Neural cell (in vitro differentiated cells): ENCODE measurements at regions not wholly inside any gene's neighbourhood (a gene's known extent, or its start where the extent isn't known, plus 50 kb on each side); places are given as distances from the start of the nearest gene placed in this dataset.

ENCODE experiments used
- EP300 ChIP-seq: fragments of 450-650 bp; conservative IDR thresholded peaks from 2 replicates; pipeline ENCODE4 v1.6.1; 2014; ENCODE audit warnings: antibody characterized with exemption, mild to moderate bottlenecking, moderate library complexity; ENCODE audit not compliant: poor library complexity, severe bottlenecking
- EZH2 ChIP-seq: fragments of 200-600, 300-800 bp; shearing (Covaris generic), sonication (generic); IDR thresholded peaks from 2 replicates; pipeline ENCODE4 v1.6.1; 2014; ENCODE audit warnings: antibody characterized with exemption, low read length, borderline replicate concordance, mild to moderate bottlenecking; ENCODE audit not compliant: insufficient read depth, poor library complexity, severe bottlenecking
- RAD21 ChIP-seq: fragments of 450-650 bp; conservative IDR thresholded peaks from 2 replicates; pipeline ENCODE4 v1.6.1; 2014; ENCODE audit warnings: antibody characterized with exemption, mild to moderate bottlenecking, moderate library complexity
- TAF1 ChIP-seq: IDR thresholded peaks from 2 replicates; pipeline ENCODE4 v1.6.1; 2012; ENCODE audit warnings: low read depth
- TF ChIP-seq, protein P1 (sequence below): fragments of 450-650 bp; IDR thresholded peaks from 2 replicates; pipeline ENCODE4 v1.5.1; 2014; ENCODE audit warnings: antibody characterized with exemption, mild to moderate bottlenecking, moderate library complexity; ENCODE audit not compliant: poor library complexity, severe bottlenecking
- TF ChIP-seq, protein P2 (sequence below): IDR thresholded peaks from 2 replicates; pipeline ENCODE4 v1.6.1; 2012; ENCODE audit warnings: borderline replicate concordance

DNA sequence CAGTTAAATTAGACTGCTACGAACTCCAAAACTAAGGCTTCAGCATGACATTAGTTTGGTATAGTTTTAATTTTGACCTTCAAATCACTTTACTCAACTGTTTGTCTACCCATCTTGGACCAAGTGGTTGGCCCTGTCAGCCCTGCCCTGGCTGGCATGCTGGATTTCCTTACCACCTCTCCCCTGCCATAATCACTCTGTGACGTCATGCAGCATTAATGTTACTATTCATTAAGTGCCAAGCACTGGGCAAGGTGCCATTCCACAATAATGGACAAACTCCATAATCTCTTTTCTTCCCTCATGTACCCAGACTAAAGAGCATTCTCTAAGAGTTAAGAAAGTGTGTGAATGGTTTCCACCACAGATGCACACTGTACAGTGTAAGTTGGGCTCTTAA is 277.0 kb upstream of the INTU start:
- TF ChIP-seq EP300 = no peak
- TF ChIP-seq, protein P1, sequence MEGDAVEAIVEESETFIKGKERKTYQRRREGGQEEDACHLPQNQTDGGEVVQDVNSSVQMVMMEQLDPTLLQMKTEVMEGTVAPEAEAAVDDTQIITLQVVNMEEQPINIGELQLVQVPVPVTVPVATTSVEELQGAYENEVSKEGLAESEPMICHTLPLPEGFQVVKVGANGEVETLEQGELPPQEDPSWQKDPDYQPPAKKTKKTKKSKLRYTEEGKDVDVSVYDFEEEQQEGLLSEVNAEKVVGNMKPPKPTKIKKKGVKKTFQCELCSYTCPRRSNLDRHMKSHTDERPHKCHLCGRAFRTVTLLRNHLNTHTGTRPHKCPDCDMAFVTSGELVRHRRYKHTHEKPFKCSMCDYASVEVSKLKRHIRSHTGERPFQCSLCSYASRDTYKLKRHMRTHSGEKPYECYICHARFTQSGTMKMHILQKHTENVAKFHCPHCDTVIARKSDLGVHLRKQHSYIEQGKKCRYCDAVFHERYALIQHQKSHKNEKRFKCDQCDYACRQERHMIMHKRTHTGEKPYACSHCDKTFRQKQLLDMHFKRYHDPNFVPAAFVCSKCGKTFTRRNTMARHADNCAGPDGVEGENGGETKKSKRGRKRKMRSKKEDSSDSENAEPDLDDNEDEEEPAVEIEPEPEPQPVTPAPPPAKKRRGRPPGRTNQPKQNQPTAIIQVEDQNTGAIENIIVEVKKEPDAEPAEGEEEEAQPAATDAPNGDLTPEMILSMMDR = no peak
- TF ChIP-seq, protein P2, sequence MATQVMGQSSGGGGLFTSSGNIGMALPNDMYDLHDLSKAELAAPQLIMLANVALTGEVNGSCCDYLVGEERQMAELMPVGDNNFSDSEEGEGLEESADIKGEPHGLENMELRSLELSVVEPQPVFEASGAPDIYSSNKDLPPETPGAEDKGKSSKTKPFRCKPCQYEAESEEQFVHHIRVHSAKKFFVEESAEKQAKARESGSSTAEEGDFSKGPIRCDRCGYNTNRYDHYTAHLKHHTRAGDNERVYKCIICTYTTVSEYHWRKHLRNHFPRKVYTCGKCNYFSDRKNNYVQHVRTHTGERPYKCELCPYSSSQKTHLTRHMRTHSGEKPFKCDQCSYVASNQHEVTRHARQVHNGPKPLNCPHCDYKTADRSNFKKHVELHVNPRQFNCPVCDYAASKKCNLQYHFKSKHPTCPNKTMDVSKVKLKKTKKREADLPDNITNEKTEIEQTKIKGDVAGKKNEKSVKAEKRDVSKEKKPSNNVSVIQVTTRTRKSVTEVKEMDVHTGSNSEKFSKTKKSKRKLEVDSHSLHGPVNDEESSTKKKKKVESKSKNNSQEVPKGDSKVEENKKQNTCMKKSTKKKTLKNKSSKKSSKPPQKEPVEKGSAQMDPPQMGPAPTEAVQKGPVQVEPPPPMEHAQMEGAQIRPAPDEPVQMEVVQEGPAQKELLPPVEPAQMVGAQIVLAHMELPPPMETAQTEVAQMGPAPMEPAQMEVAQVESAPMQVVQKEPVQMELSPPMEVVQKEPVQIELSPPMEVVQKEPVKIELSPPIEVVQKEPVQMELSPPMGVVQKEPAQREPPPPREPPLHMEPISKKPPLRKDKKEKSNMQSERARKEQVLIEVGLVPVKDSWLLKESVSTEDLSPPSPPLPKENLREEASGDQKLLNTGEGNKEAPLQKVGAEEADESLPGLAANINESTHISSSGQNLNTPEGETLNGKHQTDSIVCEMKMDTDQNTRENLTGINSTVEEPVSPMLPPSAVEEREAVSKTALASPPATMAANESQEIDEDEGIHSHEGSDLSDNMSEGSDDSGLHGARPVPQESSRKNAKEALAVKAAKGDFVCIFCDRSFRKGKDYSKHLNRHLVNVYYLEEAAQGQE = no peak
- TF ChIP-seq RAD21 = no peak
- TF ChIP-seq TAF1 = no peak
- no peak for TF ChIP-seq EZH2
